Activated CD4-positive, alpha-beta memory T cell treated with anti-CD3 and anti-CD28 coated beads for 36 hours (primary cell): ENCODE measurements at regions not wholly inside any gene's neighbourhood (a gene's known extent, or its start where the extent isn't known, plus 50 kb on each side); places are given as distances from the start of the nearest gene placed in this dataset.

Experiments
- CTCF ChIA-PET: fragments of 350-600 bp; sonication (Branson Sonifier 250); formaldehyde crosslinking; loops from one replicate; lab custom pipeline; 2021; ENCODE audit warnings: antibody characterized with exemption, inconsistent platforms; lab: Charles Lee
- POLR2A ChIA-PET: fragments of 350-600 bp; sonication (Branson Sonifier 250); formaldehyde crosslinking; loops from one replicate; lab custom pipeline; 2021; ENCODE audit warnings: antibody characterized with exemption; lab: Charles Lee
- DNase-seq: peaks from one replicate; pipeline ENCODE4 v3.0.0-alpha.2; 2020
- H3K27ac Mint-ChIP-seq: one replicate; pipeline ENCODE4 v1.8.0; 2021; ENCODE audit warnings: mixed read lengths
- H3K27me3 Mint-ChIP-seq: one replicate; pipeline ENCODE4 v1.8.0; 2021; ENCODE audit warnings: mixed read lengths
- H3K36me3 Mint-ChIP-seq: one replicate; pipeline ENCODE4 v1.8.0; 2021; ENCODE audit warnings: mixed read lengths
- H3K4me1 Mint-ChIP-seq: one replicate; pipeline ENCODE4 v1.8.0; 2021; ENCODE audit warnings: low read depth, mixed read lengths
- H3K4me3 Mint-ChIP-seq: one replicate; pipeline ENCODE4 v1.8.0; 2021; ENCODE audit warnings: mild to moderate bottlenecking, mixed read lengths
- H3K9me3 Mint-ChIP-seq: one replicate; pipeline ENCODE4 v1.8.0; 2021; ENCODE audit warnings: mixed read lengths
- intact Hi-C: fragments of 100-400 bp; cut with micrococcal nuclease; formaldehyde crosslinking; loops from one replicate; pipeline ENCODE4 v1.15.1; 2023

GRCh38 chr2:161041356-161041755 lies 118.9 kb upstream of the TANK start:
- H3K36me3 Mint-ChIP-seq = no peaks in the 10 kb centered on the region
- peaks cover 11% of the 10 kb centered on the region for H3K27me3 Mint-ChIP-seq
- H3K9me3 Mint-ChIP-seq = no peaks in the 10 kb centered on the region
- DNase-seq = no peak
- H3K4me1 Mint-ChIP-seq = no peaks in the 10 kb centered on the region
- no peak overlapping the region for H3K27ac Mint-ChIP-seq
- ChIA-PET CTCF (interaction anchor here (0.9 to 2.1 kb wide), 2 partner anchors 22 to 37 kb away, joined by 3 to 8 read pairs; no protein-coding TSS in a partner anchor), POLR2A (no interaction called here)
- intact Hi-C loops = no loop called here
- H3K4me3 Mint-ChIP-seq = no peak overlapping the region

GRCh38 chr2:161042990-161043625 lies 117.1 kb upstream of the TANK start:
- ChIA-PET POLR2A (no interaction called here), CTCF (interaction anchor here (3.6 kb wide), 1 partner anchor 21 kb away, joined by 13 read pairs; no protein-coding TSS in a partner anchor)
- H3K27me3 Mint-ChIP-seq = peaks cover 14% of the 10 kb centered on the region
- H3K4me3 Mint-ChIP-seq = no peak overlapping the region
- no peaks in the 10 kb centered on the region for H3K4me1 Mint-ChIP-seq
- DNase-seq = no peak
- intact Hi-C loops = no loop called here
- no peak overlapping the region for H3K27ac Mint-ChIP-seq
- no peaks in the 10 kb centered on the region for H3K9me3 Mint-ChIP-seq
- H3K36me3 Mint-ChIP-seq = no peaks in the 10 kb centered on the region

- Mint-ChIP-seq H3K27me3 (peaks cover 14% of the 10 kb centered on the region), H3K27ac (no peak overlapping the region), H3K9me3 (no peaks in the 10 kb centered on the region), H3K4me3 (no peak overlapping the region), H3K4me1 (no peaks in the 10 kb centered on the region), H3K36me3 (no peaks in the 10 kb centered on the region)
- ChIA-PET CTCF (interaction anchor here (1.7 to 3.6 kb wide), 2 partner anchors 20 to 230 kb away, joined by 3 to 13 read pairs; no protein-coding TSS in a partner anchor), POLR2A (no interaction called here)
- intact Hi-C loops = no loop called here
- no peak for DNase-seq
These were observed 115.9 kb upstream of the TANK start for GRCh38 chr2:161044095-161044865.

DNA sequence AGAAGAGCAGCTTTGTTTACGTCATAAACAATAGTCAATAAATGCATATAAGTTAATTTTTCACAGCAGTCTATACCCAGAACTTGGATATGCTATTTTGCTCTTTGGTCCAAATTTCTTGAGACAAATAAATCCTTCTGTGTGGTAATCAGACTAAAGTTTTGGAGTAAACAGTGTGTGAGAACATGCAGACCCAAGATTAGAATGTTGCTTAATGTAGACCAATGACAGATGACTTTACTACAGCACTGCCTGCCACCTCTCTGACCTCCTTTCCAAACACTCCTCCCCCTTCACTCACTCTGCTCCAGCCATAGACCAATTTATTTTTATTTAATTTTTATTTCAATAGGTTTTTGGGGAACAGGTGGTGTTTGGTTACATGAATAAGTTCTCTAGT lies 115.3 kb upstream of the TANK start:
- no peak for DNase-seq

DNA sequence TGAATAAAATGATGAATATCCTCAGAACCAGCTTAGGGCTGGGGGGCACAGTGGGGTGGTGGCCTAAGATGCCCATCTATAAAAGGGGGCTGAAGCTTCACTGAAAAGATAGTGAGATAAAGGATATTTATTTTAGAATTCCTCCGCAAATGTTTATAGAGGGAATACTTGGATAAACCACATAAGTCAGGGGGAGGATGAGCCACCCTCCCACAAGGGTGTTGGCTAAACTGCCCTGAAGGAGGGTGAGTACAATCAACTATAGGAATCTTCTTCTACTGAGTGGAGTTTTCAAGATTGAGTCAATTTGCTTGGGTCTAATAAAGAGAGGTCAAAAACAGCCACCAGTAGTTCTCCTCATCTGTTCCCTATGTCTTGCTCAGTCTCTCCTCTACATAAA lies 114.5 kb upstream of the TANK start:
- CTCF ChIA-PET = interaction anchor here (1.7 to 3.6 kb wide), 2 partner anchors 18 to 228 kb away, joined by 3 to 13 read pairs; no protein-coding TSS in a partner anchor
- Mint-ChIP-seq H3K27me3 (peaks cover 19% of the 10 kb centered on the region), H3K9me3 (no peaks in the 10 kb centered on the region)

More for the DNA sequence above, 115.3 kb upstream of the TANK start:
- CTCF ChIA-PET = interaction anchor here (1.7 to 3.6 kb wide), 2 partner anchors 19 to 229 kb away, joined by 3 to 13 read pairs; no protein-coding TSS in a partner anchor
- intact Hi-C loops = no loop called here
- no peak overlapping the region for H3K27ac Mint-ChIP-seq
- H3K4me3 Mint-ChIP-seq = no peak overlapping the region
- H3K9me3 Mint-ChIP-seq = no peaks in the 10 kb centered on the region
- no peaks in the 10 kb centered on the region for H3K4me1 Mint-ChIP-seq
- H3K36me3 Mint-ChIP-seq = no peaks in the 10 kb centered on the region
- POLR2A ChIA-PET = no interaction called here
- peaks cover 14% of the 10 kb centered on the region for H3K27me3 Mint-ChIP-seq

GRCh38 chr2:161046876-161047275 lies 113.4 kb upstream of the TANK start:
- CTCF ChIA-PET = interaction anchor here (1.4 kb wide), 1 partner anchor 17 kb away, joined by 4 read pairs; no protein-coding TSS in a partner anchor
- intact Hi-C loops = no loop called here
- no peak overlapping the region for H3K4me3 Mint-ChIP-seq
- no peak for DNase-seq
- H3K4me1 Mint-ChIP-seq = no peaks in the 10 kb centered on the region
- H3K36me3 Mint-ChIP-seq = no peaks in the 10 kb centered on the region
- POLR2A ChIA-PET = no interaction called here
- H3K27ac Mint-ChIP-seq = no peak overlapping the region
- H3K27me3 Mint-ChIP-seq = peaks cover 27% of the 10 kb centered on the region
- H3K9me3 Mint-ChIP-seq = no peaks in the 10 kb centered on the region

More for the DNA sequence above, 114.5 kb upstream of the TANK start:
- POLR2A ChIA-PET = no interaction called here
- intact Hi-C loops = no loop called here
- no peak for DNase-seq
- Mint-ChIP-seq H3K36me3 (no peaks in the 10 kb centered on the region), H3K4me3 (no peak overlapping the region), H3K27ac (no peak overlapping the region), H3K4me1 (no peaks in the 10 kb centered on the region)

DNA sequence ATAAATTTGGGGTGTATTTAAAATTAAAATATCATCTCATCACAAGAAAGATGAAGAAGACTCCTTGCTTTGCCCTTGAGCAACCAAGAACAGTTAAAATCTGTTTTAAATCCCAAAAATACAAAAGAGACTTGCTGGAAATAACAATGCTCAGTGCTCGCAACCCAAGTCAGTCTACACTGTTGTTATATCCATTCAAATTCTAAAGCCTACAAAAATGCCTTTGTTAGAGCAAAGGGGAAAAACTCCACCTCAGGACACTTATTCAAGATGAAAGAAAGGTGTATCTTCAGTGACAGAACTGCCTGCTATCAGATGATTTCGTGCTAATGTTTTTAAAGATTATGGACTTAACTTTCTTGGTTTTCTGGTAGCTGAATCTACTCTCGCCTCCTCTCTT lies 111.9 kb upstream of the TANK start:
- Mint-ChIP-seq H3K4me1 (no peaks in the 10 kb centered on the region), H3K9me3 (no peaks in the 10 kb centered on the region), H3K27ac (no peak overlapping the region), H3K36me3 (no peaks in the 10 kb centered on the region), H3K27me3 (peaks cover 28% of the 10 kb centered on the region), H3K4me3 (no peak overlapping the region)
- DNase-seq = no peak
- intact Hi-C loops = no loop called here
- CTCF ChIA-PET = interaction anchor here (1.0 kb wide), 1 partner anchor 225 kb away, joined by 3 read pairs; no protein-coding TSS in a partner anchor
- POLR2A ChIA-PET = no interaction called here

DNA sequence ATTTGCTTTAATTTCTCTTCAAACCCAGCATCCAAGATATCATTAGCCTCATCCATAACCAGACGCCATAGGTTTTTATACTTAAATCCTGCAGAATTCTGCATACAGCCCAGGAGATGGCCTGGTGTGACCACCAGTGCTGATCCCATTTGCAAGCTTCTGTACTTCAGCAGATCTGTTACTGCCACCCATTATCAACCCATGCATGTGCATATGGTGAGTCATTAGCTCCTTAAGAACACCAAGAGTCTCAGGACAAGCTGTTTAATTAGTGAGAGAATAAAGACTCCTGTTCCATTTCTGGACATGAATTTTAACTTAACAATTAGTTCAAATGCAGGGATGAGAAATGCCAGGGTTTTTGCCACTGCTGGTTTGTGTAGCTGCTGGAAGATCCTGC lies 110.7 kb upstream of the TANK start:
- Mint-ChIP-seq H3K9me3 (no peaks in the 10 kb centered on the region), H3K27me3 (peaks cover 25% of the 10 kb centered on the region), H3K4me3 (no peak overlapping the region), H3K36me3 (no peaks in the 10 kb centered on the region), H3K27ac (no peak overlapping the region), H3K4me1 (no peaks in the 10 kb centered on the region)
- CTCF ChIA-PET = interaction anchor here (0.8 kb wide), 1 partner anchor 14 kb away, joined by 3 read pairs; no protein-coding TSS in a partner anchor
- DNase-seq = no peak
- intact Hi-C loops = no loop called here
- POLR2A ChIA-PET = no interaction called here

GRCh38 chr2:161052214-161052613 lies 108.0 kb upstream of the TANK start:
- no peaks in the 10 kb centered on the region for H3K4me1 Mint-ChIP-seq
- peaks cover 11% of the 10 kb centered on the region for H3K9me3 Mint-ChIP-seq
- H3K36me3 Mint-ChIP-seq = no peaks in the 10 kb centered on the region
- intact Hi-C loops = no loop called here
- H3K27ac Mint-ChIP-seq = no peak overlapping the region
- H3K4me3 Mint-ChIP-seq = no peak overlapping the region
- DNase-seq = no peak
- ChIA-PET CTCF (interaction anchor here (0.9 kb wide), 1 partner anchor 12 kb away, joined by 3 read pairs; no protein-coding TSS in a partner anchor), POLR2A (no interaction called here)
- H3K27me3 Mint-ChIP-seq = peaks cover 22% of the 10 kb centered on the region

GRCh38 chr2:161055289-161055688 lies 104.9 kb upstream of the TANK start:
- intact Hi-C loops = no loop called here
- Mint-ChIP-seq H3K9me3 (peaks cover 11% of the 10 kb centered on the region), H3K4me1 (no peaks in the 10 kb centered on the region), H3K27ac (no peak overlapping the region), H3K27me3 (peaks cover 14% of the 10 kb centered on the region), H3K36me3 (no peaks in the 10 kb centered on the region), H3K4me3 (no peak overlapping the region)
- no peak for DNase-seq
- POLR2A ChIA-PET = no interaction called here
- CTCF ChIA-PET = interaction anchor here (3.2 kb wide), 1 partner anchor 9 kb away, joined by 17 read pairs; no protein-coding TSS in a partner anchor

GRCh38 chr2:161059388-161059787 lies 100.8 kb upstream of the TANK start:
- Mint-ChIP-seq H3K36me3 (no peaks in the 10 kb centered on the region), H3K4me3 (no peak overlapping the region), H3K27me3 (peaks cover 4% of the 10 kb centered on the region), H3K27ac (no peak overlapping the region), H3K4me1 (peaks cover 5% of the 10 kb centered on the region), H3K9me3 (peaks cover 11% of the 10 kb centered on the region)
- CTCF ChIA-PET = interaction anchor here (1.1 kb wide), 1 partner anchor 214 kb away, joined by 3 read pairs; no protein-coding TSS in a partner anchor
- no peak for DNase-seq
- intact Hi-C loops = no loop called here
- POLR2A ChIA-PET = no interaction called here

- ChIA-PET POLR2A (no interaction called here), CTCF (interaction anchor here (0.6 to 3.9 kb wide), 4 partner anchors 68 to 954 kb away, joined by 3 to 27 read pairs (median 5); no protein-coding TSS in a partner anchor)
- DNase-seq = no peak
- no peak overlapping the region for H3K4me3 Mint-ChIP-seq
- intact Hi-C loops = loop anchor here (2.0 to 5.0 kb wide), 2 partner anchors 69 to 211 kb away; no protein-coding TSS in a partner anchor
- peaks cover 2% of the 10 kb centered on the region for H3K9me3 Mint-ChIP-seq
- H3K27me3 Mint-ChIP-seq = no peaks in the 10 kb centered on the region
- peaks cover 5% of the 10 kb centered on the region for H3K4me1 Mint-ChIP-seq
- H3K36me3 Mint-ChIP-seq = no peaks in the 10 kb centered on the region
- H3K27ac Mint-ChIP-seq = no peak overlapping the region
These were observed 98.4 kb upstream of the TANK start for GRCh38 chr2:161061786-161062185.
